Right cardiac atrium (tissue), 5 donors: ENCODE measurements at regions not wholly inside any gene's neighbourhood (a gene's known extent, or its start where the extent isn't known, plus 50 kb on each side); places are given as distances from the start of the nearest gene placed in this dataset.
A peak's percentile ranks its signal among the peaks of the same experiment; 100 is the strongest.

Source experiments
- ATAC-seq, 2 donors: fragments of 200-7000 bp; cut with Tn5 transposase; one replicate each; pipeline versions ENCODE4 v1.8.0 to v1.9.1; 2020; ENCODE audit warnings: moderate library complexity in 2 of 2, mild to moderate bottlenecking in 1 of 2
- DNase-seq, 3 donors: peaks; one replicate each; pipeline ENCODE4 v3.0.0-alpha.2; 2020
- H3K27ac ChIP-seq: one replicate; pipeline ENCODE4 v1.5.1; 2013; ENCODE audit warnings: mild to moderate bottlenecking, low read length, control low read depth, moderate library complexity
- H3K27me3 ChIP-seq: one replicate; pipeline ENCODE4 v1.6.1; 2013; ENCODE audit not compliant: control insufficient read depth, insufficient read depth
- H3K4me1 ChIP-seq: one replicate; pipeline ENCODE4 v1.6.1; 2013; ENCODE audit warnings: low read length; ENCODE audit not compliant: control insufficient read depth, insufficient read depth
- H3K4me3 ChIP-seq: one replicate; pipeline ENCODE4 v1.5.1; 2013; ENCODE audit warnings: low read length, control low read depth
- H3K9me3 ChIP-seq: one replicate; pipeline ENCODE4 v1.6.1; 2013; ENCODE audit warnings: low read length; ENCODE audit not compliant: control insufficient read depth
- WGBS: extraction: QIAGEN DNeasy Blood & Tissue Kit; methylation state at CpG from one replicate; pipeline ENCODE4 v1.1.7; 2013; 5-methylcytosine and 5-hydroxymethylcytosine counted together
- intact Hi-C, 4 donors: fragments of 100-400 bp; cut with DNase I; formaldehyde crosslinking; loops; one replicate each; pipeline versions ENCODE4 v1.11.0 to v1.14.0; 2022 to 2023
- donor health status: healthy with polysubstance abuse.
- donor health status: DM: no; HTN: yes; CAD: no.
- donor health status: DM: no; HTN: no; CAD: no.
- donor health status: DM: no; HTN: yes; CAD: no; lungs with severe emphysema.
- donor health status: DM: yes; HTN: yes; CAD: no.

DNA sequence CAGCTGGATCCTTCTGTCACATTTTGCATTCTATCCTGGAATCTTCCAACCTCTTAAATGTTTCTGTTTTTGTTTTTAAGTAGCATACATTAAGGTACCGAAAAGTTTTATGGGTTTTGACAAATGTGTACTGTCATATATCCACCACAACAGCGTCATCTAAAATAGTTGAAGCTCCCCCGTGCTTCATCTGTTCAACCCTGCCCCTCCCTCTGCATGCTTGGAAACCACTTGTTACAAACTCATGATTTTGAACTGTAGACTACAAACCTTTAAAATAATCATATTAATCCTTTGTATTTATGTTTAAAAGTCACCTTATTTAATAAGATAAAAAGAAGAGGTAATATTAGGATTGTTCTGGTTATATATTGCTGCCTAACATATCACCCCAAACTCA, 182.8 kb upstream of the SMIM30 start:
- DNase-seq, result no peak
- WGBS, result 76% methylated on average over 3 of the region's 3 CpGs
- no peak for ATAC-seq
- no peak overlapping the region for H3K27ac ChIP-seq
- H3K4me3 ChIP-seq, result no peak overlapping the region
- H3K27me3 ChIP-seq, result no peaks in the 10 kb centered on the region
- H3K9me3 ChIP-seq, result no peaks in the 10 kb centered on the region
- intact Hi-C loops, result no loop called here
- no peaks in the 10 kb centered on the region for H3K4me1 ChIP-seq

DNA sequence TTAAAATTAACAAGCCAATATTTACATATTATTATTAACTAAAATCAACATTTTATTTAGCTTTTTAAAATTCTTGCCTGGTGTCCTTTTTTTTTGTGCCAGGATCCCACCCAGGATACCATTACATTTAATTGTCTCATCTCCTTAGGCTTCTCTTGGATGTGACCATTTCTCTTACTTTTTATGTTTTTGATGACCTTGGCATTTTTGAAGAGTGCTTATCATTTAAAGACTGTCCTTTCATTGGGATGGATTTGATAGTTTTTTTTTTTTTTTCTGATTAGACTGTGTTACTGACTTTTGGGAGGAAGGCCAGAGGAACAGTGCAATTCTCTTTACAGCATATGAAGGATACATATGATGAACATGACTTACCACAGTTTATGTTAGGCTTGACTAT, 181.4 kb upstream of the SMIM30 start:
- no peak overlapping the region for H3K27ac ChIP-seq
- no peaks in the 10 kb centered on the region for H3K4me1 ChIP-seq
- no peaks in the 10 kb centered on the region for H3K27me3 ChIP-seq
- H3K9me3 ChIP-seq, result no peaks in the 10 kb centered on the region
- DNase-seq, result no peak
- no peak overlapping the region for H3K4me3 ChIP-seq
- ATAC-seq, result no peak
- intact Hi-C loops, result no loop called here

DNA sequence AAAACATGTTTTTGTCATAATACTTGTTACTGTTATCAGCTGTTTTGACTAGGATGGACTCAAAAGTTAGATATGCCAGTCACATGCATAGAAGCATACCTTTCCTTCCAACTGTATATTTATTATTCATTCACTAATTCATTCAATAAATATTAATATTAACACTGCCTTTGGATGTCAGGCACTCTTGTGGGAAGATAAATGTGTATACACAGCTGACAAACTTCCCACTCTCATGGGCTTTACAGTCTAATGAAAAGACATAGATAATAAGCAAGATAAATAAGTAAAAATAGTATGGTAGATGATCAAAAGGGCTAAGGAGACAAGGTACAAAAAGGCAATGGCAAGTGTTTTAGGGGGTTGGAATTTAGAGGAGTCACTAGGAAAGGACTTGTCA, 180.1 kb upstream of the SMIM30 start:
- intact Hi-C loops, result no loop called here
- ATAC-seq (no peak), DNase-seq (no peak)
- no peaks in the 10 kb centered on the region for H3K27me3 ChIP-seq
- H3K4me1 ChIP-seq, result no peaks in the 10 kb centered on the region
- H3K4me3 ChIP-seq, result no peak overlapping the region
- no peaks in the 10 kb centered on the region for H3K9me3 ChIP-seq
- H3K27ac ChIP-seq, result no peak overlapping the region

DNA sequence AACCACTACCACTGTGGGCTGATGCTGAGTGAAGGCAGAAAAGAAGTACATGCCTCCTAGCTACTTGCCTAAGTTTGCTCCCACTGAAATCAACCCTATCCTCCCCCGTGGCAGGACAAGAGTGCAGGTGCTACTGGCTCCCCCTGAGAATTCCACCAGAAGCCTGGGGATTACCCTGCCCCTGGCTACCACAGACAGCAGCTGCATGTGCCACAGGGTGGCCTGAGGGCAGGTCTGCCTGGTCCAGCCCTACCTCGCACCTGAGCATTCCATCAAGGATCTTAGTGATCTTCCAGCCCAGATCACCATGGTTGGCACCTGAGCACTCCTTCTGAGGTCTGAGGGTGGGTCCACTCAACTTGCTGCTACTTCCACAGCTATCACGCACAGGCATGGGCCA, 176.4 kb upstream of the SMIM30 start:
- H3K27me3 ChIP-seq, result no peaks in the 10 kb centered on the region
- no peak overlapping the region for H3K27ac ChIP-seq
- intact Hi-C loops, result no loop called here
- H3K4me3 ChIP-seq, result no peak overlapping the region
- 83% methylated on average over 3 of the region's 3 CpGs for WGBS
- ATAC-seq (no peak), DNase-seq (no peak)
- H3K9me3 ChIP-seq, result no peaks in the 10 kb centered on the region
- no peaks in the 10 kb centered on the region for H3K4me1 ChIP-seq

DNA sequence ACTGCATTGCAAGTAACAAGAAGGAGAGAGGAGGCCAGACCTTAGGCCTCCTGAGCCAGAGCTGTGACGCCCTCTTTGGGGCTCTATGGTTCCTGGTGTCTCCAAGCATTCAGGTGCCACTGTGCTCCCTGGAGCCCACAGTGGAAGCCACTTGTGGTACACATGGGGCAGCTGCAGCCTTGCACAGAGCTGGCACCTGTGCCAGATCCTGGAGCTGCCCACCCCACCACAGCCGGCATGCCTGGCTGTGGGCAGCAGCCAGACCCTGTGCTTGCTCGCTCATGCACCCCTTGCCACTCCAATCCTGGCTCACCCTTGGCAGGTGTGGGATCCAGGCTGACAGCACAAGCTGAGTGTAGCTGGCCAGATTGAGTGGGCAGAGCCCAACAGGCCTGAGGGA, 173.8 kb upstream of the SMIM30 start:
- H3K4me3 ChIP-seq, result no peak overlapping the region

DNA sequence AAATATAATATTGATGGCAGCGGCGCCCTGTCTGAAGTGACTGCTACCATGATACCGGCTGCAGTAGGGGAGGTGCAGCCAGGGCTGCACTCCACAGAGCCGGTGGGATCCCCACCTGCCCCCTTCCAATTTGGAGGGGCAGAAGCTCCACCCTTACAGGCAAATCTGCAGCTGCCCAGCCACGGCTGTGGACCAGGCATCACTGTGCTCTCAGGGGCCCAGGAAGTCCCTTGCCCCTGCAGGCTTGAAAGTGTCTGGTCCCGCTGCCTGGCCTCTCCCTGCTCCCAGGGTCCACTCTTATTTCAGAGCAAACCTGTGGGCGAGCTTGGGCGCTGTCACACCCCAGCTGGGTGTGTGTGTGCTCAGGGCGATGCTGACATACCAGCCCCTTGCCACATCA, 172.7 kb upstream of the SMIM30 start:
- H3K27ac ChIP-seq, result no peak overlapping the region
- H3K27me3 ChIP-seq, result no peaks in the 10 kb centered on the region
- ATAC-seq (no peak), DNase-seq (peak in 1 of 3 donors; percentile 29)
- no peaks in the 10 kb centered on the region for H3K9me3 ChIP-seq
- no peaks in the 10 kb centered on the region for H3K4me1 ChIP-seq
- intact Hi-C loops, result no loop called here
- H3K4me3 ChIP-seq, result no peak overlapping the region
- WGBS, result 90% methylated on average over 9 of the region's 9 CpGs

More for the DNA sequence above, 173.8 kb upstream of the SMIM30 start:
- peak in 1 of 2 donors; percentile 38 for ATAC-seq
- DNase-seq, result peak in 2 of 3 donors; percentile 16 to 26
- no peaks in the 10 kb centered on the region for H3K4me1 ChIP-seq
- intact Hi-C loops, result no loop called here
- H3K27ac ChIP-seq, result no peak overlapping the region
- no peaks in the 10 kb centered on the region for H3K9me3 ChIP-seq
- WGBS, result 87% methylated on average over 3 of the region's 3 CpGs
- no peaks in the 10 kb centered on the region for H3K27me3 ChIP-seq

DNA sequence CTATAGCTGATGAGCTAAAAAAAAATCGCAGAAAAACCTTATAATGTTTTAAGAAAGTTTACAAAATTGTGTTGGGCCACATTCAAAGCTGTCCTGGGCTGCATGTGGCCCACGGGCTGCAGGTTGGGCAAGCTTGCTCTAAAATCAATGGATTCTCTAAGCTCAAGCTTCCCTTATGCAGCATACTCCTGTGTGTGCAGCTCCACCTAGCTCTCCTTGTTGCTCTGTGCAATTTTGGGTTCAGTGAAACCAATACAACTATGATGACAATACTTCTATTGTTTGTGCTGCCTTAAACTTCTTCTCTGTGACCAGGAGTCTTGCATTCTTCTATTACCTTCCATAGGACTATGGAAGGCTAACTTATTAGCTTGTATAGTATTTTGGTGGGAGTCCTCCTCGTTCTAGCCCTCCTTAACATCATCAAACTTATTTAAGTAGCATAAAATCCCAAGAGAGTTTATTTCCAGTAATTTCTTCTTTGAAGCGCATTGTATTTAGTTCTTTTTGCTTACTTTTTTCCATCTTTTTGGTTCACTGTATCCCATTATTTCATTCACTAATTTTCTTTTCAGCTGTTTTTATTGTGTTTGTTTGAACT, 170.9 kb upstream of the SMIM30 start:
- H3K27ac ChIP-seq, result no peak overlapping the region
- H3K27me3 ChIP-seq, result no peaks in the 10 kb centered on the region
- peak in 1 of 3 donors; percentile 18 for DNase-seq
- intact Hi-C loops, result no loop called here
- no peak overlapping the region for H3K4me3 ChIP-seq
- WGBS, result 41% methylated on average over 4 of the region's 4 CpGs
- no peak for ATAC-seq
- H3K9me3 ChIP-seq, result no peaks in the 10 kb centered on the region
- H3K4me1 ChIP-seq, result no peaks in the 10 kb centered on the region

DNA sequence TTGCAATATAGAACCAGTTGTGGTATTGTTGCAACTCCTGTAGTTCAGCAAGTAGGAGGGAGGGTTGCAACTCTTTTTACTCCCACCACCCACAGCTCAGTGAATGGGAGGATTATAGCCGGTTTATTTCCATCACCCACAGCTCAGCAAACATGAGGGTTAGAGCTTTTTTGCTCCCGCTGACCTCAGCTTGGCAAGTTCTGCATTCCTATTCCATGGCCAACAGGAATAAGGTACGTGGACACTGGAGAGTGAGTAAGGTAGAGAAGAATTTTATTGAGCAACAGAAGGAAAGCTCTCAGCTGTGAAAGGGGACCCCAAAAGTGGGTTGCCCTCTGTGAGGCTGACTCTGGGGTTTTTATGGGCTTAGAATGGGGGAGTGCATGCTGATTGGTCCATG, 167.1 kb upstream of the SMIM30 start:
- WGBS, result 85% methylated on average over 3 of the region's 3 CpGs
- DNase-seq (no peak), ATAC-seq (no peak)
- H3K27me3 ChIP-seq, result no peaks in the 10 kb centered on the region
- intact Hi-C loops, result no loop called here
- H3K27ac ChIP-seq, result no peak overlapping the region
- H3K4me3 ChIP-seq, result no peak overlapping the region
- H3K9me3 ChIP-seq, result no peaks in the 10 kb centered on the region
- H3K4me1 ChIP-seq, result no peaks in the 10 kb centered on the region

DNA sequence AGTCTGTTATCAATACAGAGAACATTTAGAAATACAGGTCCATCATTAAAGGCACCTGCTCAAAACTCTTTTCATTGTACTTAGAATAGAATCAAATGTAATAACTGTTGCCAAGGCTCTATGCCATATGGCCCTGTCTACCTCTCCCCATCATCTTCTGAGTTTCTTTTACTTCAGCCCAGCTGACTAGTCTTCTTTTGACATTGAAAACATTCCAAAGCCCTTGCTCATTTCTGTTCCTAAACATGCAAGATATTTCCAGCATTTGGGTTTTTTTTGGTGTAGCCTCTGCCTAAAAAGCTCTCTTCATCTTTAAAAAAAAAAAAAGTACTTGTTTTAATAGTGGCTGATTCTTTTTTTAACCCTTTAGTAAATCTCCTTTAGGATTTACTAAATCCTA, 165.5 kb upstream of the SMIM30 start:
- no peaks in the 10 kb centered on the region for H3K9me3 ChIP-seq
- H3K4me3 ChIP-seq, result no peak overlapping the region
- no peak overlapping the region for H3K27ac ChIP-seq
- no peak for ATAC-seq
- no peaks in the 10 kb centered on the region for H3K27me3 ChIP-seq
- intact Hi-C loops, result no loop called here
- DNase-seq, result no peak
- peaks cover 2% of the 10 kb centered on the region for H3K4me1 ChIP-seq

DNA sequence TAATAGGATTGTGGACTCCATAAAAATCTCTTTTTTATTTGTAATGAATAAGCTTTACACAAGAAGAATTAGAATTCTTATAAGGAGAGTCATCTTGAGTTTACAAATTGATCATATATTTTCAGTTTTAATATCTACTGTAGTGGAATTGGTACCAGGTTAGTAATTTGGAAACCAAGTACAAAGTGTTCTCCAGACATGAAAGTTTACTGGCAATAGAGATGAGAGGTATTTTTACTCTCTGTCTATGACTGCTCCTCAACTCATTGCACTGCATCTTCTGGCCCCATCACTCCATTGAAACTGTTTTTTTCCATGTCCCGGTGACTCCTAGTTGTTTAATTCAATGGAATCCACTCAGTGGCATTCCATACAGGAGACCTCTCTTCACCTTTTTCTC, 164.5 kb upstream of the SMIM30 start:
- no peak overlapping the region for H3K4me3 ChIP-seq
- peaks cover 2% of the 10 kb centered on the region for H3K4me1 ChIP-seq
- intact Hi-C loops, result no loop called here
- no peaks in the 10 kb centered on the region for H3K27me3 ChIP-seq
- H3K9me3 ChIP-seq, result no peaks in the 10 kb centered on the region
- 74% methylated on average over 1 of the region's 1 CpG for WGBS
- ATAC-seq, result no peak
- DNase-seq, result no peak
- H3K27ac ChIP-seq, result no peak overlapping the region

DNA sequence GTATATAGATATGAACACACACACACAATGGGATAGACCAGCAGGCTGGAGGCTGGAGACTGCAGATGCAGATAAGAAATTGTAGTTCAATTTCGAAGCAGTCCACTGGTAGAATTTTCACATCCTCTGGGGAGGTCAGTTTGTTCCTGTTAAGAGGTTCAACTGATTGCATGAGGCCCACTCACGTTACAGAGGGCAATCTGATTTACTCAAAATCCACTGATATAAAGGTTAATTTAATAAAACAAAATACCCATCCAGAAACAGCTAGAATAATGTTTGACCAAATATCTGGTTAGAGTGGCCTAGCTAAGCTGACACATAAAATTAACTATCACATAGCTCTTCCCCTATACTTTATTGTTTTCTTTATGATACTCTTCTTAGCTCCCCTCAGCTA, 162.9 kb upstream of the SMIM30 start:
- Histone ChIP-seq H3K4me1 (peaks cover 2% of the 10 kb centered on the region), H3K27ac (no peak overlapping the region), H3K9me3 (no peaks in the 10 kb centered on the region), H3K4me3 (no peak overlapping the region), H3K27me3 (no peaks in the 10 kb centered on the region)
- intact Hi-C loops, result no loop called here
- ATAC-seq, result no peak
- no peak for DNase-seq
- 16% methylated on average over 2 of the region's 2 CpGs for WGBS

DNA sequence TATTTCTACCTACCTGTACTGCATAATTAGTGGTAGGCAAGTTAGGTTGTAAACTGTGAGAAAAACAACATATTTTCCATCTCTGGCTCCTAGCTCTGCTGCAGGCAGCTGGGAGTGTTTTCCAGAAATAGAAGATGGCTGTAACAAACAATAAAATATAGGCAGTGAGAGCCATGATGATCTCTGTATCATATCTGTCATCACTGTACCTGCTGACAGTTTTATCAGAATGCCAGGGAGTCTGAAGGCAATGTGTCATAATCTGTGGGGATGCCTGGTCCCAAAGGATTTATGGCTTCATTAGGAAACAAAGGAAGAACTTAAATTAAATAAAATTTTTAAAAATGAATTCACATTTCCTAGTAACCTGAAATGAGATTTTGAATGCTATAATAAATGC, 160.9 kb upstream of the SMIM30 start:
- no peaks in the 10 kb centered on the region for H3K27me3 ChIP-seq
- peaks cover 2% of the 10 kb centered on the region for H3K4me1 ChIP-seq
- no peaks in the 10 kb centered on the region for H3K9me3 ChIP-seq
- no peak overlapping the region for H3K27ac ChIP-seq
- no peak overlapping the region for H3K4me3 ChIP-seq
- DNase-seq (no peak), ATAC-seq (no peak)
- intact Hi-C loops, result no loop called here
